IMR-90 (cell line): ENCODE measurements at regions not wholly inside any gene's neighbourhood (a gene's known extent, or its start where the extent isn't known, plus 50 kb on each side); places are given as distances from the start of the nearest gene placed in this dataset.

Experiments
- FOS ChIP-seq: fragments of 150-350 bp; IDR thresholded peaks from 2 replicates; pipeline ENCODE4 v1.6.1; 2016; ENCODE audit warnings: low read depth, low read length
- MAFK ChIP-seq: IDR thresholded peaks from 2 replicates; pipeline ENCODE4 v1.6.1; 2012; ENCODE audit warnings: low read depth, low read length, improper control_type of control experiment
- POLR2A ChIP-seq: IDR thresholded peaks from 2 replicates; pipeline ENCODE4 v1.6.1; 2012; ENCODE audit warnings: mild to moderate bottlenecking, low read depth, low read length
- RAD21 ChIP-seq: IDR thresholded peaks from 2 replicates; pipeline ENCODE4 v1.6.1; 2012; ENCODE audit warnings: low read length, improper control_type of control experiment
- RFX5 ChIP-seq: IDR thresholded peaks from 2 replicates; pipeline ENCODE4 v1.8.0; 2012; ENCODE audit warnings: low read depth, mild to moderate bottlenecking, low read length, moderate library complexity
- TF ChIP-seq, protein P1 (sequence below): conservative IDR thresholded peaks from 2 replicates; pipeline ENCODE4 v1.5.1; 2012; ENCODE audit warnings: mild to moderate bottlenecking, low read depth, low read length, improper control_type of control experiment
- TF ChIP-seq, protein P2 (sequence below): fragments of 150-350 bp; IDR thresholded peaks from 2 replicates; pipeline ENCODE4 v1.6.1; 2017; ENCODE audit warnings: mild to moderate bottlenecking, antibody characterized with exemption, low read length, low read depth

DNA sequence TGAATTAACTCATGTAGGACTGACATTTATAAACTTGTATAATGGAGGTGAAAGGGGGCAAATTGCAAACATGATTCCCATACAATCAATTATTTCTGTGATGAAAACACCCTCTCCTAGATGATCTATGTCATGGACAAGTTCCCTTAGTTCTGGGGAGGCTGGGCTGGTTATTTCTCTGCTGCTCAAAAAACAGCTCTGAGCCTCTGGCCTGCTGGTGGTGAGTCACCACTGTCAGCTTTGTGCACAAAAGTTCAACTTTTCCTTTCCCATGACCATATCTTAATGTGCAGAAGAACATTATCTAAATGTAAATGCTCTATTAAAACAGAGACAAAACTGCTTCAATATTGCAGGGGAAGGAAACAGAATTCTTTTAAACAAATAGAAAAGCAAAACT, 85.0 kb downstream of the HMHB1 start:
- TF ChIP-seq FOS (peak; percentile 80), POLR2A (no peak), RFX5 (no peak), MAFK (no peak), RAD21 (no peak)
- TF ChIP-seq, protein P1, sequence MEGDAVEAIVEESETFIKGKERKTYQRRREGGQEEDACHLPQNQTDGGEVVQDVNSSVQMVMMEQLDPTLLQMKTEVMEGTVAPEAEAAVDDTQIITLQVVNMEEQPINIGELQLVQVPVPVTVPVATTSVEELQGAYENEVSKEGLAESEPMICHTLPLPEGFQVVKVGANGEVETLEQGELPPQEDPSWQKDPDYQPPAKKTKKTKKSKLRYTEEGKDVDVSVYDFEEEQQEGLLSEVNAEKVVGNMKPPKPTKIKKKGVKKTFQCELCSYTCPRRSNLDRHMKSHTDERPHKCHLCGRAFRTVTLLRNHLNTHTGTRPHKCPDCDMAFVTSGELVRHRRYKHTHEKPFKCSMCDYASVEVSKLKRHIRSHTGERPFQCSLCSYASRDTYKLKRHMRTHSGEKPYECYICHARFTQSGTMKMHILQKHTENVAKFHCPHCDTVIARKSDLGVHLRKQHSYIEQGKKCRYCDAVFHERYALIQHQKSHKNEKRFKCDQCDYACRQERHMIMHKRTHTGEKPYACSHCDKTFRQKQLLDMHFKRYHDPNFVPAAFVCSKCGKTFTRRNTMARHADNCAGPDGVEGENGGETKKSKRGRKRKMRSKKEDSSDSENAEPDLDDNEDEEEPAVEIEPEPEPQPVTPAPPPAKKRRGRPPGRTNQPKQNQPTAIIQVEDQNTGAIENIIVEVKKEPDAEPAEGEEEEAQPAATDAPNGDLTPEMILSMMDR: no peak
- TF ChIP-seq, protein P2, sequence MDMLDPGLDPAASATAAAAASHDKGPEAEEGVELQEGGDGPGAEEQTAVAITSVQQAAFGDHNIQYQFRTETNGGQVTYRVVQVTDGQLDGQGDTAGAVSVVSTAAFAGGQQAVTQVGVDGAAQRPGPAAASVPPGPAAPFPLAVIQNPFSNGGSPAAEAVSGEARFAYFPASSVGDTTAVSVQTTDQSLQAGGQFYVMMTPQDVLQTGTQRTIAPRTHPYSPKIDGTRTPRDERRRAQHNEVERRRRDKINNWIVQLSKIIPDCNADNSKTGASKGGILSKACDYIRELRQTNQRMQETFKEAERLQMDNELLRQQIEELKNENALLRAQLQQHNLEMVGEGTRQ: no peak
